MCF 10A (cell line): ENCODE measurements at regions not wholly inside any gene's neighbourhood (a gene's known extent, or its start where the extent isn't known, plus 50 kb on each side); places are given as distances from the start of the nearest gene placed in this dataset.

Experiments used
- BruUV-seq: library from RNA; stranded (reverse); fragments of 400-500 nt; replicated peaks from 2 replicates; lab custom pipeline; 2021; lab: Mats Ljungman, UMichigan
- CTCF ChIA-PET: fragments of 300-600 bp; sonication (Branson Sonifier 250); formaldehyde crosslinking; extraction: SDS; loops from one replicate; lab custom pipeline; 2021; ENCODE audit warnings: antibody characterized with exemption, inconsistent platforms; lab: Yijun Ruan, JAX
- POLR2A ChIA-PET: fragments of 300-600, 350-650 bp; sonication (Branson Sonifier 250); formaldehyde crosslinking; extraction: SDS; loops from one replicate; lab custom pipeline; 2020; ENCODE audit warnings: antibody characterized with exemption, inconsistent platforms; lab: Yijun Ruan, JAX
- DNase-seq: peaks from one replicate; pipeline ENCODE4 v3.0.0-alpha.2; 2018; ENCODE audit not compliant: unreplicated experiment
- H3K27ac Mint-ChIP-seq: one replicate; pipeline ENCODE4 v1.8.0; 2022; ENCODE audit warnings: mild to moderate bottlenecking, low read depth, mixed read lengths; ENCODE audit not compliant: unreplicated experiment
- H3K27me3 Mint-ChIP-seq: one replicate; pipeline ENCODE4 v1.8.0; 2022; ENCODE audit warnings: mixed read lengths; ENCODE audit not compliant: insufficient read depth, unreplicated experiment
- H3K36me3 Mint-ChIP-seq: one replicate; pipeline ENCODE4 v1.8.0; 2022; ENCODE audit warnings: mild to moderate bottlenecking, moderate library complexity, mixed read lengths; ENCODE audit not compliant: insufficient read depth, unreplicated experiment
- H3K4me1 Mint-ChIP-seq: one replicate; pipeline ENCODE4 v1.8.0; 2022; ENCODE audit warnings: mixed read lengths; ENCODE audit not compliant: insufficient read depth, unreplicated experiment
- H3K4me3 Mint-ChIP-seq: one replicate; pipeline ENCODE4 v1.8.0; 2022; ENCODE audit warnings: mild to moderate bottlenecking, moderate library complexity, mixed read lengths; ENCODE audit not compliant: unreplicated experiment
- H3K9me3 Mint-ChIP-seq: one replicate; pipeline ENCODE4 v1.8.0; 2022; ENCODE audit warnings: mixed read lengths; ENCODE audit not compliant: unreplicated experiment
- intact Hi-C: fragments of 100-400 bp; cut with micrococcal nuclease; formaldehyde crosslinking; loops from 2 replicates; pipeline ENCODE4 v1.14.1; 2022
- TF ChIP-seq, protein P1 (sequence below): fragments of 200-600 bp; IDR thresholded peaks from one replicate; pipeline ENCODE4 v1.8.0; 2022; ENCODE audit warnings: antibody characterized with exemption, mild to moderate bottlenecking; ENCODE audit not compliant: unreplicated experiment

DNA sequence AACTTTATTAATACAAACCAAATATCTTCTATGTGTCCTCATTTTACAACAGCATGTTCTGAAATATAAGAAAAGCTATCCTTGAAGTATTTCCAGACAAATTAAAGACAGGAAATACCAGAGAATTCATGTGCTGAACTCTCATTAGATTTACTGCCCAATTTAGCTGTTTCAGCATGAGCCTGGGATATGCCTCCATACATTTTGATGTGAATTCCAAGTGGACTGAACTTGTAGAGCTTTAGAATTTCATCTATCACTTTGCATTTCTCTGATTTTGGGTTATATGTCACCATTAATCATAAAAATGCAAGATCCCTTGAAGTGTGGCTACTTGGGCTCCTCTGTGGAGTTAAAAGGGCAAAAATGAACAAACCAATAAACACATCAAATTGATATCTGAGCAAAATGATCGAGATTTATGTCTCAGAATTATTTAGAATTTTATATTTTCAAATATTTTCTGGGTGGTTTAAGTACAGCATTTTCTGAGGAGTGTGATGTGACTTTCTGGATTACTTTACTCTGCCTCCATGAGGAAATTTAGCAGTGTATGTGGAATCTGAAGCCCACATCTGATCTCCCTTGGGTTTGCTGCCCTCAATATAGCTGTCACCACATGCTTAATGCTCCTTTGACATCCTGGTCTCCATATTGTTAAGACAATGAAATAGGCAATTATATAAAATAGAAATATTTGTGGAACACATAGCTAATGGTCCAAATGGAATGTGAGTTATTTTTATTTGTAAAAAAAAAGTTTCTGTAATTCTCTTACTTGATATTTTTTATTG is 206.6 kb upstream of the RBMS1 start:
- POLR2A ChIA-PET, result interaction anchor here (0.7 kb wide), 1 partner anchor 39 kb away, joined by 3 read pairs; no protein-coding TSS in a partner anchor
- intact Hi-C loops, result no loop called here
- H3K27me3 Mint-ChIP-seq, result no peaks in the 10 kb centered on the region
- CTCF ChIA-PET, result interaction anchor here (0.7 kb wide), 1 partner anchor 376 kb away, joined by 4 read pairs; no protein-coding TSS in a partner anchor
- no peaks in the 10 kb centered on the region for H3K9me3 Mint-ChIP-seq
- DNase-seq, result no peak
- no peak overlapping the region for H3K27ac Mint-ChIP-seq
- no peaks in the 10 kb centered on the region for H3K36me3 Mint-ChIP-seq
- TF ChIP-seq, protein P1, sequence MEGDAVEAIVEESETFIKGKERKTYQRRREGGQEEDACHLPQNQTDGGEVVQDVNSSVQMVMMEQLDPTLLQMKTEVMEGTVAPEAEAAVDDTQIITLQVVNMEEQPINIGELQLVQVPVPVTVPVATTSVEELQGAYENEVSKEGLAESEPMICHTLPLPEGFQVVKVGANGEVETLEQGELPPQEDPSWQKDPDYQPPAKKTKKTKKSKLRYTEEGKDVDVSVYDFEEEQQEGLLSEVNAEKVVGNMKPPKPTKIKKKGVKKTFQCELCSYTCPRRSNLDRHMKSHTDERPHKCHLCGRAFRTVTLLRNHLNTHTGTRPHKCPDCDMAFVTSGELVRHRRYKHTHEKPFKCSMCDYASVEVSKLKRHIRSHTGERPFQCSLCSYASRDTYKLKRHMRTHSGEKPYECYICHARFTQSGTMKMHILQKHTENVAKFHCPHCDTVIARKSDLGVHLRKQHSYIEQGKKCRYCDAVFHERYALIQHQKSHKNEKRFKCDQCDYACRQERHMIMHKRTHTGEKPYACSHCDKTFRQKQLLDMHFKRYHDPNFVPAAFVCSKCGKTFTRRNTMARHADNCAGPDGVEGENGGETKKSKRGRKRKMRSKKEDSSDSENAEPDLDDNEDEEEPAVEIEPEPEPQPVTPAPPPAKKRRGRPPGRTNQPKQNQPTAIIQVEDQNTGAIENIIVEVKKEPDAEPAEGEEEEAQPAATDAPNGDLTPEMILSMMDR, result no peak
- BruUV-seq, result no TSS peak
- H3K4me3 Mint-ChIP-seq, result no peak overlapping the region
- peaks cover 4% of the 10 kb centered on the region for H3K4me1 Mint-ChIP-seq

DNA sequence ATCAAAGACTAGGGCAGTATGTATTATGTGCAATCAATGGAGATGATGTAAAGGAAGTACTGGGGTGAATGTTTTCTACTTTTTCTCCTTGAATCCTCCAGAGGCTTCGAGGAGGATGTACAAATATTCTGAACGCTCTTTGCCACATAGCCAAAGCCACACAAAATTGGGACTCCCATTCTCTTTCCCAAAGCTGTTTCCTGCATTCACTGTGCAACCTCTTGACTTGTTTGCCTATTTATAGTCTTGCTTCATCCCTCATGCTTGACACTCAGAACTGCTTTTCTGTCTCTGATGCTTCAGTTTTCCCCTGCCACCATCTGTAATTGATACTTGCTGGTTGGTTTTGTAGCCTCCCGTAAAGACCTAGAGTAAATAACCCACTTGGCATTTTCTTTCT is 208.2 kb upstream of the RBMS1 start:
- BruUV-seq, result no TSS peak
- Mint-ChIP-seq H3K4me1 (peaks cover 4% of the 10 kb centered on the region), H3K4me3 (no peak overlapping the region), H3K9me3 (no peaks in the 10 kb centered on the region), H3K27ac (no peak overlapping the region), H3K27me3 (no peaks in the 10 kb centered on the region), H3K36me3 (no peaks in the 10 kb centered on the region)
- POLR2A ChIA-PET, result no interaction called here
- TF ChIP-seq, protein P1, result no peak
- no peak for DNase-seq
- intact Hi-C loops, result no loop called here
- CTCF ChIA-PET, result interaction anchor here (0.6 kb wide), 1 partner anchor 231 kb away, joined by 4 read pairs; no protein-coding TSS in a partner anchor

DNA sequence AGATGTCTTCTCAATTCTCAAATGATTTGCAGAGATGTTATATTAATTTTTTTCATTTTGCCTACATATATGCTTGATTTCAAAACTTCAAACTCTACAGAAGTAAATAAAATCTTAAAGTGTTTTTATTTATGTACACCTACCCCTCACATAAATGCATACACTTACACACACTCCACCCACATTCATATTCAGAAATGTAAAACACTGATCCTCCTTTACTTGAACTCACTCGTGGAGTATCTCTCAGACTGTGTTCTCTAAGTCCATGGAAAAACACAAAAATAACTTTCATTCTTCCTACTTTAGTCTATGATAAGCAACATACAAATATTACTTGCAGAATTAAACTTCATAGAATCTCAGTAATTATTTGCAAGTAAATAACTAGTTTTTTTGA is 209.1 kb upstream of the RBMS1 start:
- DNase-seq, result no peak
- BruUV-seq, result no TSS peak
- intact Hi-C loops, result no loop called here
- H3K27me3 Mint-ChIP-seq, result no peaks in the 10 kb centered on the region
- H3K27ac Mint-ChIP-seq, result no peak overlapping the region
- no peaks in the 10 kb centered on the region for H3K9me3 Mint-ChIP-seq
- H3K4me1 Mint-ChIP-seq, result peaks cover 4% of the 10 kb centered on the region
- ChIA-PET POLR2A (no interaction called here), CTCF (no interaction called here)
- H3K36me3 Mint-ChIP-seq, result no peaks in the 10 kb centered on the region
- no peak overlapping the region for H3K4me3 Mint-ChIP-seq
- TF ChIP-seq, protein P1, result no peak

DNA sequence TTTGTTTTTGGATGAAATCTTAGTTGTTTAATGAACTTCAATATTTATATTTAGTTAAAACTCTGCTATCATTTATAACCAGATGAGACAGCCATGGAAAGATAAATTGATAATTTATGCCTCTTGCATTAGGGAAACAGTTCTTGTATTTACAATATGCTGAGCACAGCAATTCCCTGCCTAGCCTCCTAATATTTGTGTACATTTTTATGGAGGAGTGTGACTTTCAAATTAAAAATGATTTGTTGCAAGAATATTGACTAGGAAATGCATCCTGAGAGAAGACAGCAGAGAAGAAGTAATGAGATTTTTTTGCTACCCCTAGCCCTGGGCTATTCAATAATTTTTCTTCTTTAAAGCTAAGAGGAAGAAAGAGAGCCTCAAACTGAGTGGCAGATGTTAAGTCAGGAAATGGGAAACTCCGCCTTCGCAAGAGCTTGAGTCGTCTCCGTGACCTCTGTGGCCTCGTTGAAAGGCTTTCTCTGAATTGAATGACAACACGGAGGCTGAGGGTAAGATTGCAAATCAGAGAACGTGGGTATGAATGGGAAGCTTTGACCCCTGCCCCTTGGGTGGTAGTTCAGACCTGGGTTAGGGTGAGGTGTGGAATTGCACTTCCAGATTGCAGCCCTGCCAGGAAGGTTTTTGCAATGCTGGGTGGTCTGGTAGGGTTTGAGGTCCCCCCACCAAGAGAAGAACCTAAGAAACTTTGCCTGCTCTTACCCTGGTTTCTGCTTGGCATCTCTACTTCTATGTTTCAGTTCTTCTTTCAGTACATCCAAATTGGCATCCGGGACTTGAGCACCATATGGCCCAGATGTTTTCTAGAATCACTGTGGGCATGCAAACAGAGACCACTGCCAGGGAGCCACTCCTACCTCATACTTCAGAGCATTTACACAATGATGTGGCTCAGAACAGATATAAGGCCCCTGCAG is 210.3 kb upstream of the RBMS1 start:
- Mint-ChIP-seq H3K4me3 (no peak overlapping the region), H3K27ac (no peak overlapping the region), H3K36me3 (no peaks in the 10 kb centered on the region), H3K4me1 (peaks cover 4% of the 10 kb centered on the region), H3K9me3 (no peaks in the 10 kb centered on the region), H3K27me3 (no peaks in the 10 kb centered on the region)
- no peak for DNase-seq
- TF ChIP-seq, protein P1, result no peak
- POLR2A ChIA-PET, result no interaction called here
- intact Hi-C loops, result no loop called here
- CTCF ChIA-PET, result no interaction called here
- BruUV-seq, result no TSS peak
